22Rv1 (cell line): ENCODE measurements at regions not wholly inside any gene's neighbourhood (a gene's known extent, or its start where the extent isn't known, plus 50 kb on each side); places are given as distances from the start of the nearest gene placed in this dataset.

ENCODE experiments used
- ZFX ChIP-seq: fragments of 450-650 bp; IDR thresholded peaks from 2 replicates; pipeline ENCODE4 v1.6.1; 2017; ENCODE audit warnings: antibody characterized with exemption, borderline replicate concordance
- TF ChIP-seq, protein P1 (sequence below): fragments of 450-650 bp; IDR thresholded peaks from 2 replicates; pipeline ENCODE4 v1.5.1; 2017; ENCODE audit warnings: mild to moderate bottlenecking

DNA sequence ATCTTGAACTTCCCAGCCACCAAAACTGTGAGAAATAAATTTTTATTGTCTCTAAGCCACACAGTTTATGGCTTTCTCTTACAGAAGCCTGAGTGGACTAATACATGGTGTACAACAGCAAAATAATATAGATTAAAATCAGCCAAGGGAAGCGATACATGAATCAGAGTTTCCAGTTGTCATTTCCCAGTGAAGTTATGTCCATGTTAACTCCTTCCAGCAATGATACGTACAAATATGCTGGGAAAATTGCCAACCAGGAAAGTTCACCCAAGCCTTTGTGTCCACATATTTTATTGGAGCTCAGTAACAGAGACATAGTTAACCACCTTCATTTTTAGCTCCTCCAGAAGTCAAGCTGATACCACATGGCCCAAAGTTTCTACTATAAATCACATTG, 280.9 kb upstream of the KCNMB2 start:
- TF ChIP-seq, protein P1, sequence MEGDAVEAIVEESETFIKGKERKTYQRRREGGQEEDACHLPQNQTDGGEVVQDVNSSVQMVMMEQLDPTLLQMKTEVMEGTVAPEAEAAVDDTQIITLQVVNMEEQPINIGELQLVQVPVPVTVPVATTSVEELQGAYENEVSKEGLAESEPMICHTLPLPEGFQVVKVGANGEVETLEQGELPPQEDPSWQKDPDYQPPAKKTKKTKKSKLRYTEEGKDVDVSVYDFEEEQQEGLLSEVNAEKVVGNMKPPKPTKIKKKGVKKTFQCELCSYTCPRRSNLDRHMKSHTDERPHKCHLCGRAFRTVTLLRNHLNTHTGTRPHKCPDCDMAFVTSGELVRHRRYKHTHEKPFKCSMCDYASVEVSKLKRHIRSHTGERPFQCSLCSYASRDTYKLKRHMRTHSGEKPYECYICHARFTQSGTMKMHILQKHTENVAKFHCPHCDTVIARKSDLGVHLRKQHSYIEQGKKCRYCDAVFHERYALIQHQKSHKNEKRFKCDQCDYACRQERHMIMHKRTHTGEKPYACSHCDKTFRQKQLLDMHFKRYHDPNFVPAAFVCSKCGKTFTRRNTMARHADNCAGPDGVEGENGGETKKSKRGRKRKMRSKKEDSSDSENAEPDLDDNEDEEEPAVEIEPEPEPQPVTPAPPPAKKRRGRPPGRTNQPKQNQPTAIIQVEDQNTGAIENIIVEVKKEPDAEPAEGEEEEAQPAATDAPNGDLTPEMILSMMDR = no peak
- no peak for TF ChIP-seq ZFX
